Muscle layer of duodenum (tissue), 2 donors: ENCODE measurements at regions not wholly inside any gene's neighbourhood (a gene's known extent, or its start where the extent isn't known, plus 50 kb on each side); places are given as distances from the start of the nearest gene placed in this dataset.

Source experiments
- H3K27ac ChIP-seq: one replicate; pipeline ENCODE4 v1.7.0; 2013; ENCODE audit warnings: mild to moderate bottlenecking, low read length
- H3K27me3 ChIP-seq: one replicate; pipeline ENCODE4 v1.7.0; 2013; ENCODE audit warnings: low read depth, mild to moderate bottlenecking, control low read depth, low read length
- H3K36me3 ChIP-seq, 2 donors: one replicate each; pipeline ENCODE4 v1.7.0; 2013; ENCODE audit warnings: low read length in 2 of 2, control low read depth in 1 of 2, mild to moderate bottlenecking in 1 of 2; ENCODE audit not compliant: insufficient read depth in 2 of 2, control insufficient read depth in 1 of 2
- H3K4me1 ChIP-seq, 2 donors: one replicate each; pipeline ENCODE4 v1.7.0; 2013; ENCODE audit warnings: low read length in 2 of 2, mild to moderate bottlenecking in 2 of 2, control low read depth in 1 of 2, moderate library complexity in 1 of 2; ENCODE audit not compliant: insufficient read depth in 2 of 2, control insufficient read depth in 1 of 2
- H3K4me3 ChIP-seq, 2 donors: one replicate each; pipeline ENCODE4 v1.7.0; 2013; ENCODE audit warnings: low read length in 2 of 2, low read depth in 1 of 2, mild to moderate bottlenecking in 1 of 2
- H3K9me3 ChIP-seq, 2 donors: one replicate each; pipeline ENCODE4 v1.7.0; 2013; ENCODE audit warnings: low read length in 2 of 2, control low read depth in 1 of 2, mild to moderate bottlenecking in 1 of 2; ENCODE audit not compliant: control insufficient read depth in 1 of 2
- donor health status: healthy.

- H3K9me3 ChIP-seq = no peaks in the 10 kb centered on the region
- H3K4me1 ChIP-seq = no peaks in the 10 kb centered on the region
- no peaks in the 10 kb centered on the region for H3K27me3 ChIP-seq
- no peak overlapping the region for H3K27ac ChIP-seq
- H3K4me3 ChIP-seq = no peak overlapping the region
- no peaks in the 10 kb centered on the region for H3K36me3 ChIP-seq
These were observed 299.7 kb upstream of the PRDM1 start for GRCh38 chr6:105786449-105786848.

- Histone ChIP-seq H3K36me3 (no peaks in the 10 kb centered on the region), H3K4me1 (no peaks in the 10 kb centered on the region), H3K27ac (no peak overlapping the region), H3K4me3 (no peak overlapping the region), H3K27me3 (no peaks in the 10 kb centered on the region), H3K9me3 (no peaks in the 10 kb centered on the region)
These were observed 300.9 kb upstream of the PRDM1 start for GRCh38 chr6:105785066-105785811.

- H3K36me3 ChIP-seq = no peaks in the 10 kb centered on the region
- no peaks in the 10 kb centered on the region for H3K27me3 ChIP-seq
- no peak overlapping the region for H3K27ac ChIP-seq
- no peaks in the 10 kb centered on the region for H3K4me1 ChIP-seq
- H3K4me3 ChIP-seq = no peak overlapping the region
- H3K9me3 ChIP-seq = no peaks in the 10 kb centered on the region
These were observed 302.0 kb upstream of the PRDM1 start for GRCh38 chr6:105784179-105784578.

- no peak overlapping the region for H3K27ac ChIP-seq
- no peaks in the 10 kb centered on the region for H3K9me3 ChIP-seq
- H3K4me3 ChIP-seq = no peak overlapping the region
- no peaks in the 10 kb centered on the region for H3K36me3 ChIP-seq
- H3K27me3 ChIP-seq = no peaks in the 10 kb centered on the region
- no peaks in the 10 kb centered on the region for H3K4me1 ChIP-seq
These were observed 302.7 kb upstream of the PRDM1 start for GRCh38 chr6:105783333-105783935.

GRCh38 chr6:105781915-105782314 lies 304.2 kb upstream of the PRDM1 start:
- Histone ChIP-seq H3K4me1 (no peaks in the 10 kb centered on the region), H3K27me3 (no peaks in the 10 kb centered on the region), H3K36me3 (no peaks in the 10 kb centered on the region), H3K4me3 (no peak overlapping the region), H3K9me3 (no peaks in the 10 kb centered on the region), H3K27ac (no peak overlapping the region)

- no peaks in the 10 kb centered on the region for H3K27me3 ChIP-seq
- no peaks in the 10 kb centered on the region for H3K4me1 ChIP-seq
- no peaks in the 10 kb centered on the region for H3K9me3 ChIP-seq
- H3K4me3 ChIP-seq = no peak overlapping the region
- no peaks in the 10 kb centered on the region for H3K36me3 ChIP-seq
- no peak overlapping the region for H3K27ac ChIP-seq
These were observed 304.9 kb upstream of the PRDM1 start for GRCh38 chr6:105781248-105781647.

GRCh38 chr6:105780146-105780860 lies 305.8 kb upstream of the PRDM1 start:
- peaks cover 6% of the 10 kb centered on the region in 2 donors for H3K9me3 ChIP-seq

GRCh38 chr6:105779110-105779509 lies 307.0 kb upstream of the PRDM1 start:
- Histone ChIP-seq H3K27ac (no peak overlapping the region), H3K9me3 (peaks cover 9 to 10% of the 10 kb centered on the region in 2 donors), H3K27me3 (no peaks in the 10 kb centered on the region)

More at GRCh38 chr6:105780146-105780860, 305.8 kb upstream of the PRDM1 start:
- Histone ChIP-seq H3K4me1 (no peaks in the 10 kb centered on the region), H3K27ac (no peak overlapping the region), H3K27me3 (no peaks in the 10 kb centered on the region), H3K4me3 (no peak overlapping the region), H3K36me3 (no peaks in the 10 kb centered on the region)

GRCh38 chr6:105775095-105775494 lies 311.0 kb upstream of the PRDM1 start:
- H3K9me3 ChIP-seq = peaks cover 9 to 10% of the 10 kb centered on the region in 2 donors
- H3K4me3 ChIP-seq = no peak overlapping the region
- no peak overlapping the region for H3K27ac ChIP-seq
- H3K36me3 ChIP-seq = no peaks in the 10 kb centered on the region
- no peaks in the 10 kb centered on the region for H3K27me3 ChIP-seq
- no peaks in the 10 kb centered on the region for H3K4me1 ChIP-seq

More at GRCh38 chr6:105779110-105779509, 307.0 kb upstream of the PRDM1 start:
- Histone ChIP-seq H3K4me3 (no peak overlapping the region), H3K4me1 (no peaks in the 10 kb centered on the region), H3K36me3 (no peaks in the 10 kb centered on the region)

- H3K36me3 ChIP-seq = no peaks in the 10 kb centered on the region
- no peaks in the 10 kb centered on the region for H3K27me3 ChIP-seq
- no peaks in the 10 kb centered on the region for H3K4me1 ChIP-seq
- no peak overlapping the region for H3K27ac ChIP-seq
- no peak overlapping the region for H3K4me3 ChIP-seq
- peaks cover 9 to 10% of the 10 kb centered on the region in 2 donors for H3K9me3 ChIP-seq
These were observed 311.9 kb upstream of the PRDM1 start for GRCh38 chr6:105774247-105774646.

- Histone ChIP-seq H3K27ac (no peak overlapping the region), H3K9me3 (peaks cover 9 to 10% of the 10 kb centered on the region in 2 donors), H3K4me3 (no peak overlapping the region), H3K4me1 (no peaks in the 10 kb centered on the region), H3K36me3 (no peaks in the 10 kb centered on the region), H3K27me3 (no peaks in the 10 kb centered on the region)
These were observed 314.7 kb upstream of the PRDM1 start for GRCh38 chr6:105771313-105771970.
